GM19324 (cell line): ENCODE measurements at regions not wholly inside any gene's neighbourhood (a gene's known extent, or its start where the extent isn't known, plus 50 kb on each side); places are given as distances from the start of the nearest gene placed in this dataset.

Experiments used
- ATAC-seq: cut with Tn5 transposase; IDR thresholded peaks from one replicate; pipeline ENCODE4 v1.9.1; 2021; ENCODE audit warnings: mild to moderate bottlenecking, moderate library complexity; ENCODE audit not compliant: unreplicated experiment, low FRiP score

GRCh38 chr17:73722165-73722564 lies 77.9 kb upstream of the SDK2 start:
- no peak for ATAC-seq

GRCh38 chr17:73723317-73723716 lies 79.1 kb upstream of the SDK2 start:
- ATAC-seq = no peak

GRCh38 chr17:73724341-73724740 lies 80.1 kb upstream of the SDK2 start:
- no peak for ATAC-seq

GRCh38 chr17:73724990-73725389 lies 80.7 kb upstream of the SDK2 start:
- ATAC-seq = no peak

GRCh38 chr17:73725794-73726515 lies 81.7 kb upstream of the SDK2 start:
- ATAC-seq = no peak

- ATAC-seq = no peak
These were observed 83.7 kb upstream of the SDK2 start for GRCh38 chr17:73727941-73728340.

- ATAC-seq = no peak
These were observed 84.9 kb upstream of the SDK2 start for GRCh38 chr17:73729101-73729500.

GRCh38 chr17:73731733-73732132 lies 87.5 kb upstream of the SDK2 start:
- no peak for ATAC-seq

GRCh38 chr17:73733517-73733916 lies 89.3 kb upstream of the SDK2 start:
- ATAC-seq = no peak

- no peak for ATAC-seq
These were observed 91.0 kb upstream of the SDK2 start for GRCh38 chr17:73735245-73735644.

- no peak for ATAC-seq
These were observed 94.7 kb upstream of the SDK2 start for GRCh38 chr17:73738751-73739575.

- ATAC-seq = no peak
These were observed 96.1 kb upstream of the SDK2 start for GRCh38 chr17:73740370-73740769.

- no peak for ATAC-seq
These were observed 98.7 kb upstream of the SDK2 start for GRCh38 chr17:73742948-73743381.

GRCh38 chr17:73743518-73744201 lies 99.4 kb upstream of the SDK2 start:
- no peak for ATAC-seq

- ATAC-seq = no peak
These were observed 100.2 kb upstream of the SDK2 start for GRCh38 chr17:73744411-73744810.

GRCh38 chr17:73746314-73747073 lies 102.2 kb upstream of the SDK2 start:
- ATAC-seq = no peak

- no peak for ATAC-seq
These were observed 103.2 kb upstream of the SDK2 start for GRCh38 chr17:73747221-73748002.

- ATAC-seq = no peak
These were observed 104.3 kb upstream of the SDK2 start for GRCh38 chr17:73748508-73748907.

GRCh38 chr17:73749337-73749823 lies 105.1 kb upstream of the SDK2 start:
- no peak for ATAC-seq
